ENCODE measurements at regions not wholly inside any gene's neighbourhood (a gene's known extent, or its start where the extent isn't known, plus 50 kb on each side); places are given as distances from the start of the nearest gene placed in this dataset.

DNA sequence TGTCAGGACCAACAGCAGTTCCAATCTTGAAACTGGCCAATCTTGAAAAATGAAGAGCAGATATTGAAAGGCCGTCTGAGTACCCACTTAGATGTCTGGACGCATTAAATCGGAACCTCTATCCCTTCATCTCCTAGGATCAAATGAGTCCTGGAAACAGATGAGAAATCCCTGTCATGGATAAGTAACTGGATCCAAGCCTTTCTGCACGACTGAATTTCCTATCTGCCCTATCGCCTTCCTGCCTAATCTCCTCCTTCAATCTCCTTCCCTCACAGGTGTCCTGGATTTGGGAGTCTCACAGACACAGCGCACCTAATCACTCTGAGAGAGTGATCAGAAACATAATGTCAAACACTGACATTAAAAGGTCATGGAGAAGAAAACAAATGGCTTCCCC, 245.2 kb upstream of the PRSS58 start:
- Histone ChIP-seq H3K4me3 (ENCODE audit: low read depth, low read length, poor library complexity, severe bottlenecking) (no peak overlapping the region), H3K4me1 (ENCODE audit: insufficient read depth, low read length, poor library complexity, severe bottlenecking) (no peaks in the 10 kb centered on the region), H3K9me3 (ENCODE audit: low read depth, low read length, poor library complexity, severe bottlenecking) (no peaks in the 10 kb centered on the region), H3K27me3 (replicated peaks; ENCODE audit: insufficient read depth, low read depth, low read length, poor library complexity) (peaks cover 23% of the 10 kb centered on the region), H3K27ac (ENCODE audit: low read depth, low read length, poor library complexity, severe bottlenecking) (no peak overlapping the region), H3K36me3 (ENCODE audit: insufficient read depth, low read length, poor library complexity, severe bottlenecking) (no peaks in the 10 kb centered on the region)
- intact Hi-C loops (cut with micrococcal nuclease; ENCODE audit: unreplicated experiment) = no loop called here
- DNase-seq (ENCODE audit: low spot score) = no peak
- CTCF ChIA-PET = no interaction called here
- POLR2A ChIA-PET (ENCODE audit: low non-redundant PET) = no interaction called here
- BruUV-seq (replicated peaks) = no TSS peak
- TF ChIP-seq, protein P1, sequence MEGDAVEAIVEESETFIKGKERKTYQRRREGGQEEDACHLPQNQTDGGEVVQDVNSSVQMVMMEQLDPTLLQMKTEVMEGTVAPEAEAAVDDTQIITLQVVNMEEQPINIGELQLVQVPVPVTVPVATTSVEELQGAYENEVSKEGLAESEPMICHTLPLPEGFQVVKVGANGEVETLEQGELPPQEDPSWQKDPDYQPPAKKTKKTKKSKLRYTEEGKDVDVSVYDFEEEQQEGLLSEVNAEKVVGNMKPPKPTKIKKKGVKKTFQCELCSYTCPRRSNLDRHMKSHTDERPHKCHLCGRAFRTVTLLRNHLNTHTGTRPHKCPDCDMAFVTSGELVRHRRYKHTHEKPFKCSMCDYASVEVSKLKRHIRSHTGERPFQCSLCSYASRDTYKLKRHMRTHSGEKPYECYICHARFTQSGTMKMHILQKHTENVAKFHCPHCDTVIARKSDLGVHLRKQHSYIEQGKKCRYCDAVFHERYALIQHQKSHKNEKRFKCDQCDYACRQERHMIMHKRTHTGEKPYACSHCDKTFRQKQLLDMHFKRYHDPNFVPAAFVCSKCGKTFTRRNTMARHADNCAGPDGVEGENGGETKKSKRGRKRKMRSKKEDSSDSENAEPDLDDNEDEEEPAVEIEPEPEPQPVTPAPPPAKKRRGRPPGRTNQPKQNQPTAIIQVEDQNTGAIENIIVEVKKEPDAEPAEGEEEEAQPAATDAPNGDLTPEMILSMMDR (conservative IDR thresholded peaks at IDR 0.05; ENCODE audit: low read depth, low read length) = no peak
- TF ChIP-seq EZH2 (IDR thresholded peaks at IDR 0.05; ENCODE audit: borderline replicate concordance, low read depth, low read length, poor library complexity, severe bottlenecking) = no peak

DNA sequence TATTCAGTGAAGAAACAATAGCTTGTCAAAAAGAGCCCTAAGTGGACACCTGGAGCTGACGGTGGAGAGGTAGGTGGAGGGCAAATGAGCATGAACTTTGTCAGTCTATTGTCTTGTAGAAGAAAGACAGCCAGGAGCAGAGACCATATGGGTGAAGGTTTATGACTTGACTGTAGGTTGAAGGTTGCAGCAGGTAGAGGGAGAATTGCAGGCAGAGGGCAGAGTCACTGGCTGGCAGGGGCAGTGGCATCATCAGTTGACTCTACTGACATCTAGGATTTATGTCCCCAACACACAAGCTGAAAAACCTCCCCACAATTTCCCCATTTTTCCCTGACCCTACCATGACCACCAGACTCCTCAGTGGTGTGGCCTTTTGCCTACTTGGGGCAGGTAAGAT, 243.6 kb upstream of the PRSS58 start:
- Histone ChIP-seq H3K4me1 (ENCODE audit: insufficient read depth, low read length, poor library complexity, severe bottlenecking) (no peaks in the 10 kb centered on the region), H3K9me3 (ENCODE audit: low read depth, low read length, poor library complexity, severe bottlenecking) (no peaks in the 10 kb centered on the region), H3K27ac (ENCODE audit: low read depth, low read length, poor library complexity, severe bottlenecking) (no peak overlapping the region), H3K4me3 (ENCODE audit: low read depth, low read length, poor library complexity, severe bottlenecking) (no peak overlapping the region), H3K27me3 (replicated peaks; ENCODE audit: insufficient read depth, low read depth, low read length, poor library complexity) (peaks cover 26% of the 10 kb centered on the region), H3K36me3 (ENCODE audit: insufficient read depth, low read length, poor library complexity, severe bottlenecking) (no peaks in the 10 kb centered on the region)
- intact Hi-C loops (cut with micrococcal nuclease; ENCODE audit: unreplicated experiment) = no loop called here
- ChIA-PET POLR2A (ENCODE audit: low non-redundant PET) (no interaction called here), CTCF (no interaction called here)
- TF ChIP-seq, protein P1 (conservative IDR thresholded peaks at IDR 0.05; ENCODE audit: low read depth, low read length) = no peak
- TF ChIP-seq EZH2 (IDR thresholded peaks at IDR 0.05; ENCODE audit: borderline replicate concordance, low read depth, low read length, poor library complexity, severe bottlenecking) = no peak
- DNase-seq (ENCODE audit: low spot score) = no peak
- no TSS peak for BruUV-seq (replicated peaks)

DNA sequence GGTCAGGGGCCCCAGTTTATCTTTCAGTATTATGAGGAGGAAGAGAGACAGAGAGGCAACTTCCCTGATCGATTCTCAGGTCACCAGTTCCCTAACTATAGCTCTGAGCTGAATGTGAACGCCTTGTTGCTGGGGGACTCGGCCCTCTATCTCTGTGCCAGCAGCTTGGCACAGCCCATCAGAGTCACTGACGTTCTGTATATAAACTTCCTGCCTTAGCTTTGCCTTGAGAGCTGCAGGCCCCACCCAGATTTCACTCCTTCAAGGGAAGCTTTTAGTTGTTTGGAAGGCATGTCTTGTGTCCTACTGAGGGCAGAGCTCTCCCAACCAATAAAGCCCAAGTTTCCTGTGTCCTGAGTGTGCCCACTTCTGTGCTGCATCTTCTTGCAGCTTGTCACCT, 242.5 kb upstream of the PRSS58 start:
- Histone ChIP-seq H3K27ac (ENCODE audit: low read depth, low read length, poor library complexity, severe bottlenecking) (no peak overlapping the region), H3K9me3 (ENCODE audit: low read depth, low read length, poor library complexity, severe bottlenecking) (no peaks in the 10 kb centered on the region), H3K27me3 (replicated peaks; ENCODE audit: insufficient read depth, low read depth, low read length, poor library complexity) (peaks cover 23% of the 10 kb centered on the region), H3K4me1 (ENCODE audit: insufficient read depth, low read length, poor library complexity, severe bottlenecking) (no peaks in the 10 kb centered on the region), H3K36me3 (ENCODE audit: insufficient read depth, low read length, poor library complexity, severe bottlenecking) (no peaks in the 10 kb centered on the region), H3K4me3 (ENCODE audit: low read depth, low read length, poor library complexity, severe bottlenecking) (no peak overlapping the region)
- ChIA-PET POLR2A (ENCODE audit: low non-redundant PET) (no interaction called here), CTCF (no interaction called here)
- intact Hi-C loops (cut with micrococcal nuclease; ENCODE audit: unreplicated experiment) = no loop called here
- TF ChIP-seq EZH2 (IDR thresholded peaks at IDR 0.05; ENCODE audit: borderline replicate concordance, low read depth, low read length, poor library complexity, severe bottlenecking) = no peak
- TF ChIP-seq, protein P1 (conservative IDR thresholded peaks at IDR 0.05; ENCODE audit: low read depth, low read length) = no peak
- no TSS peak for BruUV-seq (replicated peaks)
- no peak for DNase-seq (ENCODE audit: low spot score)
